ENCODE measurements at regions not wholly inside any gene's neighbourhood (a gene's known extent, or its start where the extent isn't known, plus 50 kb on each side); places are given as distances from the start of the nearest gene placed in this dataset.

DNA sequence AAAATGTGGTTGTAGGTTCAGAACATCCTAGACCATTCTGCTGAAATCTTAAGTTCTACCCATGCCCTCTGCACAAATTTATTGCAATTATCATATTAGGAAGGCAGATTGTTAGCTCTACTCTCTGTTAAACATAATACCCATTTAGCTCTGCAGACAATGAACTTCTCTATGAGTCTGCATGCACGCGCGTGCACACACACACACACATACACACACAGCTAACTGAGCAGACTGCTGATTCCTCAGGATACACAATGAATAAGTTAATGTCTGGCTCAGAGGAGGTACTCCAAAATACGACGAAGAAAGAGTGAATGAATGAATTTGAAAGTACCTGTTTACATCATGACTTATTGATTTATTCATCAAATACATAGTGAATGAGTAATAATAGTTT is 276.2 kb upstream of the SORCS1 start:
- TF ChIP-seq, protein P1, sequence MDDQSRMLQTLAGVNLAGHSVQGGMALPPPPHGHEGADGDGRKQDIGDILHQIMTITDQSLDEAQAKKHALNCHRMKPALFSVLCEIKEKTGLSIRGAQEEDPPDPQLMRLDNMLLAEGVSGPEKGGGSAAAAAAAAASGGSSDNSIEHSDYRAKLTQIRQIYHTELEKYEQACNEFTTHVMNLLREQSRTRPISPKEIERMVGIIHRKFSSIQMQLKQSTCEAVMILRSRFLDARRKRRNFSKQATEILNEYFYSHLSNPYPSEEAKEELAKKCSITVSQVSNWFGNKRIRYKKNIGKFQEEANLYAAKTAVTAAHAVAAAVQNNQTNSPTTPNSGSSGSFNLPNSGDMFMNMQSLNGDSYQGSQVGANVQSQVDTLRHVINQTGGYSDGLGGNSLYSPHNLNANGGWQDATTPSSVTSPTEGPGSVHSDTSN (IDR thresholded peaks at IDR 0.05): no peak
- TF ChIP-seq KDM5A (IDR thresholded peaks at IDR 0.05) (no peak), SMC3 (IDR thresholded peaks at IDR 0.05) (no peak), HOXA7 (CRISPR knock-in tag; IDR thresholded peaks at IDR 0.05) (no peak), TFCP2L1 (CRISPR knock-in tag; IDR thresholded peaks at IDR 0.05) (no peak), JUN (IDR thresholded peaks at IDR 0.05) (no peak), NR3C1 (IDR thresholded peaks at IDR 0.05) (no peak), KDM1A (IDR thresholded peaks at IDR 0.05; ENCODE audit: low read depth) (no peak), RFX5 (IDR thresholded peaks at IDR 0.05) (no peak), ZNF302 (CRISPR knock-in tag; IDR thresholded peaks at IDR 0.05) (no peak), ZSCAN20 (CRISPR knock-in tag; IDR thresholded peaks at IDR 0.05) (no peak)
- H3K4me2 ChIP-seq: no peak overlapping the region
- FAIRE-seq: no peak
- ChIA-PET POLR2A (no interaction called here), CTCF (no interaction called here)
- no peak overlapping the region for H3K4me3 ChIP-seq
- 49% methylated on average over 5 of the region's 5 CpGs for WGBS (ENCODE audit: missing lambda C conversion rate)
- H3K9me3 ChIP-seq: 0 out of 3 replicates have a peak, but pooled peaks cover 5% of the 10 kb centered on the region
- H3K27ac ChIP-seq: no peak overlapping the region
- DNase-seq (ENCODE audit: low read depth in 1 of 2, low spot score in 1 of 2): no peak
- ATAC-seq: no peak
- H3K4me1 ChIP-seq: no peaks in the 10 kb centered on the region

DNA sequence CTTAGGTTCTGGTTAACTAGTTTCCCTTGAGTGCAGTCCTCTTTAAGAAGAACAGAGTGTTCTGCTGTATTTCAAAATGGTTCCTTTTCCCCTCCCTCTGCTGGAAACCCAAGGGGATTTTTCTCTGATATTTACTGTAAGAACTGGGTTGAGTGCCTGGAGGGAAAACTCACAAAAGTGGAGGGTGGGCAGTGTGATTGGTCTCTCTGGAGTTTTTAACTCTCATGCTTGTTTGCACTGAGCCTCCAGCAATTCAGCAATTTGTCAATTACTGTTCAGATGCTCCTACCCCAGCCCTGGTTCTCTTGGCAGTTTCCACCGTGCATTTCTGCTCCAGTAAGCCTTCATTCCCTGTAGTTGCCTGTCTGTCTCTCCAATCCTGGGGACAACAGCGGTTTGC is 273.4 kb upstream of the SORCS1 start:
- Histone ChIP-seq H3K4me3 (no peak overlapping the region), H3K9me3 (0 out of 3 replicates have a peak, but pooled peaks cover 5% of the 10 kb centered on the region), H3K27ac (no peak overlapping the region), H3K4me2 (no peak overlapping the region), H3K4me1 (no peaks in the 10 kb centered on the region)
- no peak for ATAC-seq
- DNase-seq (ENCODE audit: low read depth in 1 of 2, low spot score in 1 of 2): no peak
- ChIA-PET POLR2A (no interaction called here), CTCF (no interaction called here)
- FAIRE-seq: no peak
- 7% methylated on average over 2 of the region's 2 CpGs for WGBS (ENCODE audit: missing lambda C conversion rate)
- TF ChIP-seq, protein P2, sequence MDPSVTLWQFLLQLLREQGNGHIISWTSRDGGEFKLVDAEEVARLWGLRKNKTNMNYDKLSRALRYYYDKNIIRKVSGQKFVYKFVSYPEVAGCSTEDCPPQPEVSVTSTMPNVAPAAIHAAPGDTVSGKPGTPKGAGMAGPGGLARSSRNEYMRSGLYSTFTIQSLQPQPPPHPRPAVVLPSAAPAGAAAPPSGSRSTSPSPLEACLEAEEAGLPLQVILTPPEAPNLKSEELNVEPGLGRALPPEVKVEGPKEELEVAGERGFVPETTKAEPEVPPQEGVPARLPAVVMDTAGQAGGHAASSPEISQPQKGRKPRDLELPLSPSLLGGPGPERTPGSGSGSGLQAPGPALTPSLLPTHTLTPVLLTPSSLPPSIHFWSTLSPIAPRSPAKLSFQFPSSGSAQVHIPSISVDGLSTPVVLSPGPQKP (IDR thresholded peaks at IDR 0.05; ENCODE audit: low read depth, low read length): no peak
- TF ChIP-seq ZC3H11A (IDR thresholded peaks at IDR 0.05) (no peak), EHF (CRISPR knock-in tag; IDR thresholded peaks at IDR 0.05) (no peak), HOXB5 (CRISPR knock-in tag; IDR thresholded peaks at IDR 0.05) (no peak)
- TF ChIP-seq, protein P3, sequence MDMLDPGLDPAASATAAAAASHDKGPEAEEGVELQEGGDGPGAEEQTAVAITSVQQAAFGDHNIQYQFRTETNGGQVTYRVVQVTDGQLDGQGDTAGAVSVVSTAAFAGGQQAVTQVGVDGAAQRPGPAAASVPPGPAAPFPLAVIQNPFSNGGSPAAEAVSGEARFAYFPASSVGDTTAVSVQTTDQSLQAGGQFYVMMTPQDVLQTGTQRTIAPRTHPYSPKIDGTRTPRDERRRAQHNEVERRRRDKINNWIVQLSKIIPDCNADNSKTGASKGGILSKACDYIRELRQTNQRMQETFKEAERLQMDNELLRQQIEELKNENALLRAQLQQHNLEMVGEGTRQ (IDR thresholded peaks at IDR 0.05): no peak

DNA sequence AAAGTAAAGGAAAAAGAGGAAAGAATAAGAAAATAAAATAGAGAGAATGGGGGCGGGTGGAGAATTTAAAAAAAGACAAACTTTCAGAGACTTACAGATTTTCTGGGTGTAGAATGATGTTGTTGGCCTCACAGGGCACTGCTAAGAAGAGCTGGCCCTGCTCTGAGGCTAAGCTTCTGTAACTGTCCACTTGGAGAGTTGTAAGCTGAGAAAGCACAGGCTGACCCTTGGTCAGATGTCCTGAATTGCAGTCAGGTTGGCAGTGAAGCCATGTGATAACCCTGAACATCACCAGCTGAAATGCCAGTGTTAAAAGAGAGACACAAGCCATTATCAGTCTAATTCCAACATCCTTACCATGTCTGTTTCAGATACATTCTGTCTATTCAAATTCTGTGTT is 272.1 kb upstream of the SORCS1 start:
- no peak overlapping the region for H3K4me3 ChIP-seq
- no peak for FAIRE-seq
- H3K9me3 ChIP-seq: 0 out of 3 replicates have a peak, but pooled peaks cover 5% of the 10 kb centered on the region
- ATAC-seq: no peak
- DNase-seq (ENCODE audit: low read depth in 1 of 2, low spot score in 1 of 2): no peak
- CTCF ChIA-PET: no interaction called here
- WGBS (ENCODE audit: missing lambda C conversion rate): 9% methylated on average over 1 of the region's 1 CpG
- TF ChIP-seq HOXA7 (CRISPR knock-in tag; IDR thresholded peaks at IDR 0.05) (no peak), HDAC2 (IDR thresholded peaks at IDR 0.05) (no peak), CBX8 (IDR thresholded peaks at IDR 0.05) (no peak), PHF8 (IDR thresholded peaks at IDR 0.05; ENCODE audit: borderline replicate concordance, low read depth) (no peak), MYC (IDR thresholded peaks at IDR 0.05; ENCODE audit: borderline replicate concordance, low read length) (no peak), SREBF2 (IDR thresholded peaks at IDR 0.05) (no peak), CHD4 (IDR thresholded peaks at IDR 0.05; ENCODE audit: borderline replicate concordance) (no peak), FOSL2 (IDR thresholded peaks at IDR 0.05) (no peak), FOSL2 (CRISPR knock-in tag; IDR thresholded peaks at IDR 0.05) (no peak), EHMT2 (IDR thresholded peaks at IDR 0.05; ENCODE audit: low read depth) (no peak), FOXS1 (CRISPR knock-in tag; IDR thresholded peaks at IDR 0.05) (no peak)
- TF ChIP-seq, protein P4, sequence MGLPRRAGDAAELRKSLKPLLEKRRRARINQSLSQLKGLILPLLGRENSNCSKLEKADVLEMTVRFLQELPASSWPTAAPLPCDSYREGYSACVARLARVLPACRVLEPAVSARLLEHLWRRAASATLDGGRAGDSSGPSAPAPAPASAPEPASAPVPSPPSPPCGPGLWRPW (IDR thresholded peaks at IDR 0.05): no peak
- TF ChIP-seq, protein P5, sequence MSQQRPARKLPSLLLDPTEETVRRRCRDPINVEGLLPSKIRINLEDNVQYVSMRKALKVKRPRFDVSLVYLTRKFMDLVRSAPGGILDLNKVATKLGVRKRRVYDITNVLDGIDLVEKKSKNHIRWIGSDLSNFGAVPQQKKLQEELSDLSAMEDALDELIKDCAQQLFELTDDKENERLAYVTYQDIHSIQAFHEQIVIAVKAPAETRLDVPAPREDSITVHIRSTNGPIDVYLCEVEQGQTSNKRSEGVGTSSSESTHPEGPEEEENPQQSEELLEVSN (IDR thresholded peaks at IDR 0.05; ENCODE audit: borderline replicate concordance, low read depth): no peak
- H3K27ac ChIP-seq: no peak overlapping the region
- no peak overlapping the region for H3K4me2 ChIP-seq
- POLR2A ChIA-PET: no interaction called here
- H3K4me1 ChIP-seq: no peaks in the 10 kb centered on the region
